Right lobe of liver (tissue), 6 donors: ENCODE measurements at regions not wholly inside any gene's neighbourhood (a gene's known extent, or its start where the extent isn't known, plus 50 kb on each side); places are given as distances from the start of the nearest gene placed in this dataset.
"Not testable (repeated sequence)": the region's sequence is repeated elsewhere in the genome, so short reads cannot be mapped to it uniquely, and the experiment has no call there.

Experiments
- ATAC-seq, 4 donors: fragments of 200-7000 bp; cut with Tn5 transposase; one replicate each; pipeline ENCODE4 v1.9.1; 2020; ENCODE audit warnings: mild to moderate bottlenecking in 4 of 4, moderate library complexity in 4 of 4
- DNase-seq, 3 donors: peaks; one replicate each; pipeline ENCODE4 v3.0.0-alpha.2; 2020
- H3K27ac ChIP-seq, 3 donors: fragments of 200-600 bp; one replicate each; pipeline ENCODE4 v1.8.0; 2022
- H3K27me3 ChIP-seq, 2 donors: fragments of 200-600 bp; one replicate each; pipeline ENCODE4 v1.8.0; 2022
- H3K36me3 ChIP-seq, 4 donors: fragments of 200-600 bp; sonication (generic) in 1 of 4; one replicate each; pipeline versions ENCODE4 v1.5.1 to v1.8.0; 2017 to 2022; ENCODE audit warnings: control low read depth in 1 of 4
- H3K4me1 ChIP-seq, 4 donors: fragments of 200-600 bp; sonication (generic) in 1 of 4; one replicate each; pipeline versions ENCODE4 v1.5.1 to v1.8.0; 2017 to 2022; ENCODE audit warnings: control low read depth in 1 of 4
- H3K4me3 ChIP-seq, 3 donors: fragments of 200-600 bp; one replicate each; pipeline ENCODE4 v1.8.0; 2022
- H3K9me3 ChIP-seq, 4 donors: fragments of 200-600 bp; sonication (generic) in 1 of 4; one replicate each; pipeline versions ENCODE4 v1.5.1 to v1.8.0; 2017 to 2022; ENCODE audit warnings: control low read depth in 1 of 4
- CTCF ChIP-seq, 4 donors: fragments of 200-600 bp in 3 of 4; fragments of 450-650 bp in 1 of 4; IDR thresholded peaks; one replicate each; pipeline versions ENCODE4 v1.5.1 to v1.8.0; 2016 to 2022; ENCODE audit warnings: antibody characterized with exemption in 4 of 4, mild to moderate bottlenecking in 2 of 4
- POLR2A ChIP-seq: fragments of 450-650 bp; IDR thresholded peaks from one replicate; pipeline ENCODE4 v1.6.1; 2017; ENCODE audit warnings: antibody characterized with exemption, mild to moderate bottlenecking
- WGBS: methylation state at CpG from one replicate; pipeline ENCODE4 v1.1.6; 2018; ENCODE audit warnings: low coverage, low lambda C conversion rate; ENCODE audit not compliant: insufficient coverage; ENCODE audit errors: missing lambda C conversion rate; 5-methylcytosine and 5-hydroxymethylcytosine counted together
- intact Hi-C, 2 donors: fragments of 100-400 bp; cut with DNase I; formaldehyde crosslinking; loops; one replicate each; pipeline versions ENCODE4 v1.11.2 to v1.14.1; 2022
- donor health status: DM: no; HTN: yes; CAD: no.
- donor health status: DM: no; HTN: no; CAD: no.
- donor health status: DM: no; HTN: no; CAD: no.
- donor health status: DM: no; HTN: yes; CAD: no.
- donor health status: DM: no; HTN: yes; CAD: no.

- intact Hi-C loops = no loop called here
- Histone ChIP-seq H3K36me3 (no peaks in the 10 kb centered on the region), H3K4me1 (no peaks in the 10 kb centered on the region), H3K4me3 (no peak overlapping the region), H3K27me3 (no peaks in the 10 kb centered on the region), H3K9me3 (no peaks in the 10 kb centered on the region), H3K27ac (no peak overlapping the region)
- WGBS = 25% methylated on average over 1 of the region's 1 CpG
- ATAC-seq (no peak), DNase-seq (no peak)
- TF ChIP-seq POLR2A = no peak
- TF ChIP-seq CTCF (IDR thresholded peaks at IDR 0.05) = no peak
Measured at GRCh38 chr13:82467626-82468025, 1414.6 kb downstream of the SLITRK1 start.

GRCh38 chr13:82459575-82459974 is 1422.7 kb downstream of the SLITRK1 start:
- H3K4me1 ChIP-seq, intact Hi-C loops, H3K27ac ChIP-seq, H3K27me3 ChIP-seq, H3K36me3 ChIP-seq, DNase-seq, H3K4me3 ChIP-seq, ATAC-seq, H3K9me3 ChIP-seq: not testable (repeated sequence)
- WGBS = 27% methylated on average over 2 of the region's 4 CpGs

GRCh38 chr13:82458169-82458568 is 1424.1 kb downstream of the SLITRK1 start:
- Histone ChIP-seq H3K27ac (no peak overlapping the region), H3K9me3 (no peaks in the 10 kb centered on the region), H3K4me1 (no peaks in the 10 kb centered on the region), H3K27me3 (no peaks in the 10 kb centered on the region), H3K36me3 (no peaks in the 10 kb centered on the region), H3K4me3 (no peak overlapping the region)
- WGBS = 70% methylated on average over 2 of the region's 13 CpGs
- intact Hi-C loops = no loop called here
- DNase-seq (no peak), ATAC-seq (no peak)
- TF ChIP-seq POLR2A (no peak), CTCF (IDR thresholded peaks at IDR 0.05) (no peak)

- H3K27ac ChIP-seq, H3K36me3 ChIP-seq, intact Hi-C loops, H3K4me3 ChIP-seq, DNase-seq, H3K9me3 ChIP-seq, H3K4me1 ChIP-seq, H3K27me3 ChIP-seq, ATAC-seq: not testable (repeated sequence)
- WGBS = 86% methylated on average over 6 of the region's 13 CpGs
Measured at GRCh38 chr13:82457548-82457947, 1424.7 kb downstream of the SLITRK1 start.

GRCh38 chr13:82447416-82448077 is 1434.7 kb downstream of the SLITRK1 start:
- Histone ChIP-seq H3K4me3 (no peak overlapping the region), H3K4me1 (no peaks in the 10 kb centered on the region), H3K27me3 (no peaks in the 10 kb centered on the region), H3K27ac (no peak overlapping the region), H3K9me3 (no peaks in the 10 kb centered on the region), H3K36me3 (no peaks in the 10 kb centered on the region)
- 39% methylated on average over 1 of the region's 1 CpG for WGBS
- DNase-seq = no peak
- no peak for ATAC-seq
- intact Hi-C loops = no loop called here
- no peak for TF ChIP-seq CTCF (IDR thresholded peaks at IDR 0.05)
- TF ChIP-seq POLR2A = no peak
